ENCODE measurements at regions not wholly inside any gene's neighbourhood (a gene's known extent, or its start where the extent isn't known, plus 50 kb on each side); places are given as distances from the start of the nearest gene placed in this dataset.

GRCh38 chr10:57049096-57049495, 688.0 kb upstream of the ZWINT start:
- H3K27me3 ChIP-seq (ENCODE audit: control insufficient read depth in 1 of 2, insufficient read depth in 2 of 2, low read length in 2 of 2): no peaks in the 10 kb centered on the region
- DNase-seq (ENCODE audit: low spot score) (no peak), ATAC-seq (no peak), FAIRE-seq (no peak)
- TF ChIP-seq SRY (CRISPR knock-in tag; IDR thresholded peaks at IDR 0.05) (no peak), TOPORS (CRISPR knock-in tag; IDR thresholded peaks at IDR 0.05) (no peak), HNRNPH1 (optimal IDR thresholded peaks at IDR 0.05; ENCODE audit: low read depth, low read length) (no peak), EEA1 (CRISPR knock-in tag; IDR thresholded peaks at IDR 0.05; ENCODE audit: borderline replicate concordance) (no peak), IKZF1 (IDR thresholded peaks at IDR 0.05) (no peak)
- WGBS (ENCODE audit: low lambda C conversion rate): 0% methylated on average over 2 of the region's 2 CpGs
- intact Hi-C loops (cut with micrococcal nuclease; ENCODE audit: unreplicated experiment) (no loop called here), in situ Hi-C loops (cut with HindIII; ENCODE audit: extremely low pct_ligation_motif_present, low pct_unique_long_range_greater_than_20kb) (no loop called here)
- H3K4me1 ChIP-seq (ENCODE audit: insufficient read depth, low read length): no peaks in the 10 kb centered on the region
- BruUV-seq (replicated peaks): no TSS peak
- no peak overlapping the region for H3K4me2 ChIP-seq (ENCODE audit: low read depth, low read length)
- no peak overlapping the region for H2AFZ ChIP-seq (ENCODE audit: low read length)
- H3K9ac ChIP-seq (ENCODE audit: insufficient read depth, low read depth, low read length): no peak overlapping the region
- H3K27ac ChIP-seq (ENCODE audit: extremely low read length, insufficient read depth, low read length): no peak overlapping the region
- H3K9me3 ChIP-seq (ENCODE audit: low read length): peaks cover 18% of the 10 kb centered on the region; the same call in 1 of the 2 replicates
- no peaks in the 10 kb centered on the region for H3K79me2 ChIP-seq (ENCODE audit: insufficient read depth, low read length)
- no peaks in the 10 kb centered on the region for H3K36me3 ChIP-seq (replicated peaks in 1 of 2; ENCODE audit: control insufficient read depth in 1 of 2, insufficient read depth in 2 of 2, low read length in 2 of 2)
- H3K4me3 ChIP-seq (replicated peaks in 1 of 3; ENCODE audit: insufficient read depth in 1 of 3, low read depth in 2 of 3, low read length in 3 of 3): no peak overlapping the region
- ChIA-PET CTCF (ENCODE audit: low intra/inter-chr PET ratio, low total read pairs) (no interaction called here), POLR2A (no interaction called here)
- H4K20me1 ChIP-seq (ENCODE audit: insufficient read depth, low read length): no peaks in the 10 kb centered on the region

- CTCF ChIA-PET (ENCODE audit: low intra/inter-chr PET ratio, low total read pairs): no interaction called here
- BruUV-seq (replicated peaks): no TSS peak
- Histone ChIP-seq H3K9ac (ENCODE audit: insufficient read depth, low read depth, low read length) (no peak overlapping the region), H3K79me2 (ENCODE audit: insufficient read depth, low read length) (no peaks in the 10 kb centered on the region), H3K36me3 (replicated peaks in 1 of 2; ENCODE audit: control insufficient read depth in 1 of 2, insufficient read depth in 2 of 2, low read length in 2 of 2) (no peaks in the 10 kb centered on the region), H3K9me3 (ENCODE audit: low read length) (no peaks in the 10 kb centered on the region; the same call in 1 of the 2 replicates), H3K4me2 (ENCODE audit: low read depth, low read length) (no peak overlapping the region), H3K4me1 (ENCODE audit: insufficient read depth, low read length) (no peaks in the 10 kb centered on the region), H3K4me3 (replicated peaks in 1 of 3; ENCODE audit: insufficient read depth in 1 of 3, low read depth in 2 of 3, low read length in 3 of 3) (no peak overlapping the region), H3K27ac (ENCODE audit: extremely low read length, insufficient read depth, low read length) (no peak overlapping the region), H2AFZ (ENCODE audit: low read length) (no peak overlapping the region), H3K27me3 (ENCODE audit: control insufficient read depth in 1 of 2, insufficient read depth in 2 of 2, low read length in 2 of 2) (no peaks in the 10 kb centered on the region), H4K20me1 (ENCODE audit: insufficient read depth, low read length) (no peaks in the 10 kb centered on the region)
- ATAC-seq (no peak), DNase-seq (ENCODE audit: low spot score) (no peak), FAIRE-seq (no peak)
- intact Hi-C loops (cut with micrococcal nuclease; ENCODE audit: unreplicated experiment) (no loop called here), in situ Hi-C loops (cut with HindIII; ENCODE audit: extremely low pct_ligation_motif_present, low pct_unique_long_range_greater_than_20kb) (no loop called here)
- 0% methylated on average over 2 of the region's 2 CpGs for WGBS (ENCODE audit: low lambda C conversion rate)
- POLR2A ChIA-PET: no interaction called here
- no peak for TF ChIP-seq STAT5B (CRISPR knock-in tag; IDR thresholded peaks at IDR 0.05)
- no peak for TF ChIP-seq ZFX (CRISPR knock-in tag; IDR thresholded peaks at IDR 0.05; ENCODE audit: low read depth)
- no peak for TF ChIP-seq ARNT (IDR thresholded peaks at IDR 0.05)
- no peak for TF ChIP-seq MED1 (CRISPR knock-in tag; IDR thresholded peaks at IDR 0.05)
- TF ChIP-seq, protein P1, sequence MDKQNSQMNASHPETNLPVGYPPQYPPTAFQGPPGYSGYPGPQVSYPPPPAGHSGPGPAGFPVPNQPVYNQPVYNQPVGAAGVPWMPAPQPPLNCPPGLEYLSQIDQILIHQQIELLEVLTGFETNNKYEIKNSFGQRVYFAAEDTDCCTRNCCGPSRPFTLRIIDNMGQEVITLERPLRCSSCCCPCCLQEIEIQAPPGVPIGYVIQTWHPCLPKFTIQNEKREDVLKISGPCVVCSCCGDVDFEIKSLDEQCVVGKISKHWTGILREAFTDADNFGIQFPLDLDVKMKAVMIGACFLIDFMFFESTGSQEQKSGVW (CRISPR knock-in tag; IDR thresholded peaks at IDR 0.05; ENCODE audit: borderline replicate concordance): no peak
- no peak for TF ChIP-seq NFE2L1 (CRISPR knock-in tag; IDR thresholded peaks at IDR 0.05; ENCODE audit: borderline replicate concordance)
- no peak for TF ChIP-seq ZNF33A (CRISPR knock-in tag; IDR thresholded peaks at IDR 0.05; ENCODE audit: borderline replicate concordance)
- no peak for TF ChIP-seq ZNF562 (CRISPR knock-in tag; IDR thresholded peaks at IDR 0.05; ENCODE audit: borderline replicate concordance)
- no peak for TF ChIP-seq POLR2G (IDR thresholded peaks at IDR 0.05; ENCODE audit: low read depth, low read length)
- TF ChIP-seq EEA1 (CRISPR knock-in tag; IDR thresholded peaks at IDR 0.05; ENCODE audit: borderline replicate concordance): no peak
- TF ChIP-seq ZNF670 (CRISPR knock-in tag; IDR thresholded peaks at IDR 0.05; ENCODE audit: borderline replicate concordance): no peak
- no peak for TF ChIP-seq ZFP36L2 (CRISPR knock-in tag; IDR thresholded peaks at IDR 0.05)
- no peak for TF ChIP-seq ATM (IDR thresholded peaks at IDR 0.05; ENCODE audit: borderline replicate concordance)
- TF ChIP-seq ERF (CRISPR knock-in tag; IDR thresholded peaks at IDR 0.05): no peak
- TF ChIP-seq GATA4 (IDR thresholded peaks at IDR 0.05; ENCODE audit: borderline replicate concordance, low read depth): no peak
- TF ChIP-seq ZFP37 (CRISPR knock-in tag; IDR thresholded peaks at IDR 0.05; ENCODE audit: borderline replicate concordance): no peak
- no peak for TF ChIP-seq DNMT3B (CRISPR knock-in tag; conservative IDR thresholded peaks at IDR 0.05)
- no peak for TF ChIP-seq ETV5 (CRISPR knock-in tag; IDR thresholded peaks at IDR 0.05; ENCODE audit: borderline replicate concordance)
Measured at GRCh38 chr10:57038531-57038930, 677.5 kb upstream of the ZWINT start.

Measured in HepG2 (cell line).